ENCODE measurements at regions not wholly inside any gene's neighbourhood (a gene's known extent, or its start where the extent isn't known, plus 50 kb on each side); places are given as distances from the start of the nearest gene placed in this dataset.

GRCh38 chr17:72219137-72219823 is 98.5 kb downstream of the SOX9 start:
- TF ChIP-seq CTCF (IDR thresholded peaks at IDR 0.05; ENCODE audit: insufficient read depth, low read length, poor library complexity, severe bottlenecking) (no peak), EZH2phosphoT487 (conservative IDR thresholded peaks at IDR 0.05; ENCODE audit: low read length) (no peak)
